HepG2 (cell line): ENCODE measurements at regions not wholly inside any gene's neighbourhood (a gene's known extent, or its start where the extent isn't known, plus 50 kb on each side); places are given as distances from the start of the nearest gene placed in this dataset.

Experiments
- ATAC-seq: fragments of 200-7000 bp; cut with Tn5 transposase; 3 replicates; pipeline ENCODE4 v1.9.1; 2020; ENCODE audit warnings: mild to moderate bottlenecking, moderate library complexity
- BruUV-seq: library from RNA; stranded (reverse); fragments of 400-500 nt; replicated peaks from 2 replicates; lab custom pipeline; 2021; lab: Mats Ljungman, UMichigan
- CTCF ChIA-PET: fragments of 300-600 bp; formaldehyde crosslinking; extraction: SDS; loops from one replicate; lab custom pipeline; 2021; ENCODE audit warnings: low total read pairs, inconsistent platforms, low intra/inter-chr PET ratio; lab: Yijun Ruan, JAX
- POLR2A ChIA-PET: fragments of 350-600 bp; sonication (Branson Sonifier 250); formaldehyde crosslinking; loops from one replicate; lab custom pipeline; 2020; ENCODE audit warnings: antibody characterized with exemption, inconsistent platforms; lab: Yijun Ruan, JAX
- DNase-seq: peaks from one replicate; pipeline ENCODE4 v3.0.0-alpha.2; 2015; ENCODE audit warnings: low spot score
- FAIRE-seq: peaks from 3 replicates; lab custom pipeline; 2011; peaks lifted over from hg19 to GRCh38; lab: Jason Lieb, UNC
- H2AFZ ChIP-seq: one replicate; pipeline ENCODE4 v1.6.1; 2011; ENCODE audit warnings: low read length, inconsistent platforms
- H3K27ac ChIP-seq: fragments of 300-600 bp; 3 replicates; pipeline ENCODE4 v1.8.0; 2011; ENCODE audit warnings: mixed run types, mild to moderate bottlenecking, mixed read lengths, low read length, inconsistent platforms; ENCODE audit not compliant: insufficient read depth; ENCODE audit errors: extremely low read length
- H3K27me3 ChIP-seq, 2 experiments: fragments of 200-600 bp in 1 of 2; 2 replicates in 1 of 2; 3 replicates in 1 of 2; pipeline versions ENCODE4 v1.6.0 to v1.8.0; 2011; ENCODE audit warnings: low read length in 2 of 2, mild to moderate bottlenecking in 2 of 2, moderate library complexity in 2 of 2, inconsistent platforms in 1 of 2; ENCODE audit not compliant: insufficient read depth in 2 of 2, control insufficient read depth in 1 of 2
- H3K36me3 ChIP-seq, 2 experiments: fragments of 200-600 bp in 1 of 2; replicated peaks in 1 of 2; 2 replicates in 1 of 2; 3 replicates in 1 of 2; pipeline versions ENCODE4 v1.5.1 to v1.8.0; 2011; ENCODE audit warnings: low read length in 2 of 2, inconsistent platforms in 1 of 2; ENCODE audit not compliant: insufficient read depth in 2 of 2, control insufficient read depth in 1 of 2
- H3K4me1 ChIP-seq: 2 replicates; pipeline ENCODE4 v1.5.1; 2012; ENCODE audit warnings: low read length, inconsistent platforms; ENCODE audit not compliant: insufficient read depth
- H3K4me2 ChIP-seq: 2 replicates; pipeline ENCODE4 v1.6.0; 2011; ENCODE audit warnings: low read depth, low read length, inconsistent platforms
- H3K4me3 ChIP-seq, 3 experiments: fragments of 200-600 bp in 1 of 3; sonication (generic), shearing (Covaris generic) in 1 of 3; replicated peaks in 1 of 3; 2 replicates each; pipeline ENCODE4 v1.5.1; 2011 to 2016; ENCODE audit warnings: low read length in 3 of 3, inconsistent platforms in 2 of 3, low read depth in 2 of 3, mild to moderate bottlenecking in 2 of 3, control low read depth in 1 of 3, mixed read lengths in 1 of 3; ENCODE audit not compliant: insufficient read depth in 1 of 3
- H3K79me2 ChIP-seq: one replicate; pipeline ENCODE4 v1.6.1; 2011; ENCODE audit warnings: low read length, inconsistent platforms; ENCODE audit not compliant: insufficient read depth
- H3K9ac ChIP-seq: 2 replicates; pipeline ENCODE4 v1.6.0; 2011; ENCODE audit warnings: mild to moderate bottlenecking, low read depth, low read length, inconsistent platforms; ENCODE audit not compliant: insufficient read depth
- H3K9me3 ChIP-seq: 2 replicates; pipeline ENCODE4 v1.5.1; 2012; ENCODE audit warnings: mild to moderate bottlenecking, low read length
- H4K20me1 ChIP-seq: 2 replicates; pipeline ENCODE4 v1.6.0; 2011; ENCODE audit warnings: inconsistent platforms, mild to moderate bottlenecking, low read length, moderate library complexity; ENCODE audit not compliant: insufficient read depth
- JUNB ChIP-seq: sonication (generic); formaldehyde crosslinking; IDR thresholded peaks from 2 replicates; pipeline ENCODE4 v1.8.0; 2022; ENCODE audit warnings: missing genetic modification reagents, mild to moderate bottlenecking, borderline replicate concordance
- MTF2 ChIP-seq: sonication (generic); formaldehyde crosslinking; IDR thresholded peaks from 2 replicates; pipeline ENCODE4 v1.5.0; 2020; ENCODE audit warnings: missing genetic modification reagents, borderline replicate concordance
- SALL1 ChIP-seq: sonication (generic); formaldehyde crosslinking; IDR thresholded peaks from 2 replicates; pipeline ENCODE4 v1.8.0; 2022; ENCODE audit warnings: mild to moderate bottlenecking, missing genetic modification reagents
- SMARCC2 ChIP-seq: fragments of 450-650 bp; IDR thresholded peaks from 2 replicates; pipeline ENCODE4 v1.6.1; 2017; ENCODE audit warnings: antibody characterized with exemption, mild to moderate bottlenecking
- SP140L ChIP-seq: sonication (generic); formaldehyde crosslinking; IDR thresholded peaks from 2 replicates; pipeline ENCODE4 v1.4.0; 2020; ENCODE audit warnings: missing genetic modification reagents, borderline replicate concordance
- ZBED4 ChIP-seq: sonication (generic); formaldehyde crosslinking; IDR thresholded peaks from 2 replicates; pipeline ENCODE4 v1.4.0; 2020; ENCODE audit warnings: missing genetic modification reagents, borderline replicate concordance
- ZBTB25 ChIP-seq: IDR thresholded peaks from 2 replicates; pipeline ENCODE4 v1.6.1; 2018; ENCODE audit warnings: missing genetic modification reagents
- ZNF263 ChIP-seq: sonication (generic); formaldehyde crosslinking; IDR thresholded peaks from 2 replicates; pipeline ENCODE4 v1.4.0; 2020; ENCODE audit warnings: missing genetic modification reagents
- ZSCAN22 ChIP-seq: sonication (generic); formaldehyde crosslinking; IDR thresholded peaks from 2 replicates; pipeline ENCODE4 v1.4.0; 2020; ENCODE audit warnings: mild to moderate bottlenecking, missing genetic modification reagents
- WGBS: methylation state at CpG from one replicate; pipeline ENCODE4 v1.1.6; 2017; ENCODE audit warnings: low lambda C conversion rate; 5-methylcytosine and 5-hydroxymethylcytosine counted together
- in situ Hi-C: cut with HindIII; loops from 2 replicates; pipeline ENCODE4 v1.10.0; 2017; ENCODE audit warnings: low pct_unique_long_range_greater_than_20kb; ENCODE audit not compliant: extremely low pct_ligation_motif_present
- intact Hi-C: fragments of 100-400 bp; cut with micrococcal nuclease; formaldehyde crosslinking; loops from one replicate; pipeline ENCODE4 v1.10.0; 2022; ENCODE audit not compliant: unreplicated experiment

- ATAC-seq (no peak), FAIRE-seq (no peak), DNase-seq (no peak)
- 19% methylated on average over 2 of the region's 6 CpGs for WGBS
- no peaks in the 10 kb centered on the region for H3K4me1 ChIP-seq
- POLR2A ChIA-PET, result no interaction called here
- in situ Hi-C loops (no loop called here), intact Hi-C loops (no loop called here)
- H3K4me2 ChIP-seq, result no peak overlapping the region
- no peak overlapping the region for H3K9ac ChIP-seq
- H3K9me3 ChIP-seq, result peaks cover 23% of the 10 kb centered on the region
- no TSS peak for BruUV-seq
- H3K79me2 ChIP-seq, result no peaks in the 10 kb centered on the region
- CTCF ChIA-PET, result no interaction called here
- no peaks in the 10 kb centered on the region for H3K27me3 ChIP-seq
- H4K20me1 ChIP-seq, result no peaks in the 10 kb centered on the region
- H3K36me3 ChIP-seq, result no peaks in the 10 kb centered on the region
- H2AFZ ChIP-seq, result no peak overlapping the region
- TF ChIP-seq SMARCC2 (no peak), SP140L (no peak), ZNF263 (CRISPR knock-in tag) (no peak), ZBED4 (CRISPR knock-in tag) (no peak), ZSCAN22 (no peak), JUNB (CRISPR knock-in tag) (no peak), MTF2 (CRISPR knock-in tag) (no peak), ZBTB25 (CRISPR knock-in tag) (no peak), SALL1 (CRISPR knock-in tag) (no peak)
- H3K27ac ChIP-seq, result no peak overlapping the region
- no peak overlapping the region for H3K4me3 ChIP-seq
Observed at GRCh38 chr11:25758145-25758661, 573.7 kb upstream of the ANO3 start.
